HUES6 (cell line): ENCODE measurements at regions not wholly inside any gene's neighbourhood (a gene's known extent, or its start where the extent isn't known, plus 50 kb on each side); places are given as distances from the start of the nearest gene placed in this dataset.
A peak's percentile ranks its signal among the peaks of the same experiment; 100 is the strongest.

Source experiments
- H3K27ac ChIP-seq: 2 replicates; pipeline ENCODE4 v1.7.0; 2013; ENCODE audit warnings: low read depth, mild to moderate bottlenecking, low read length, inconsistent platforms
- H3K27me3 ChIP-seq: 2 replicates; pipeline ENCODE4 v1.6.1; 2013; ENCODE audit warnings: low read length; ENCODE audit not compliant: control insufficient read depth, insufficient read depth
- H3K36me3 ChIP-seq: 2 replicates; pipeline ENCODE4 v1.6.1; 2013; ENCODE audit warnings: low read length; ENCODE audit not compliant: control insufficient read depth, insufficient read depth
- H3K4me1 ChIP-seq: 2 replicates; pipeline ENCODE4 v1.6.1; 2013; ENCODE audit warnings: low read length; ENCODE audit not compliant: control insufficient read depth, insufficient read depth
- H3K4me3 ChIP-seq: 2 replicates; pipeline ENCODE4 v1.5.1; 2013; ENCODE audit warnings: low read depth, low read length
- H3K9ac ChIP-seq: one replicate; pipeline ENCODE4 v1.6.1; 2013; ENCODE audit warnings: mild to moderate bottlenecking, low read length
- H3K9me3 ChIP-seq: 2 replicates; pipeline ENCODE4 v1.6.1; 2013; ENCODE audit warnings: low read depth, low read length; ENCODE audit not compliant: control insufficient read depth, insufficient read depth

DNA sequence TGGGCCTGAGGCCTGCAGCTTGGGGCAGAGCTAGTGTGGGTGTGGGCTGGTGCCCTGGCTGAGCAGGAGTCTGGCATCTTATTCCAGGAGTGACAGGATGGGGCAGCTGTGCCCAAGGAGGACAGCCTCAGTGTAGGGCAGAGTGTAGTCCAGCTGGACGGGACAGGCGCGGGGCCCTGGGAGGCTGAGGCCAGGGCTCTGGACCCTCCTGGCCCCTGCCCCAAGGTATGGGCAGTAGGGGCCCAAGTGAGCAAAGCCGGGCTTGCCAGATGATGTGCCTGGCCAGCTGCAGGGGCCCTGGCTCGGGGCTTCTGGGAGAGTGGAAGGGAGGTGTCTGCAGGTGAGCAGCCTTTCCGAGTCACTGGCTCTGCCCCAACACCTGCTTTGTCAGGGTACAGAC is 1190.9 kb downstream of the BRD1 start:
- Histone ChIP-seq H3K4me1 (no peaks in the 10 kb centered on the region; the same call in 1 of the 2 replicates), H3K36me3 (no peaks in the 10 kb centered on the region), H3K9ac (no peak overlapping the region), H3K27me3 (no peaks in the 10 kb centered on the region), H3K9me3 (no peaks in the 10 kb centered on the region; the same call in 1 of the 2 replicates), H3K27ac (no peak overlapping the region), H3K4me3 (no peak overlapping the region)

GRCh38 chr22:48635816-48636215 is 1191.9 kb downstream of the BRD1 start:
- Histone ChIP-seq H3K36me3 (no peaks in the 10 kb centered on the region), H3K9ac (no peak overlapping the region)

DNA sequence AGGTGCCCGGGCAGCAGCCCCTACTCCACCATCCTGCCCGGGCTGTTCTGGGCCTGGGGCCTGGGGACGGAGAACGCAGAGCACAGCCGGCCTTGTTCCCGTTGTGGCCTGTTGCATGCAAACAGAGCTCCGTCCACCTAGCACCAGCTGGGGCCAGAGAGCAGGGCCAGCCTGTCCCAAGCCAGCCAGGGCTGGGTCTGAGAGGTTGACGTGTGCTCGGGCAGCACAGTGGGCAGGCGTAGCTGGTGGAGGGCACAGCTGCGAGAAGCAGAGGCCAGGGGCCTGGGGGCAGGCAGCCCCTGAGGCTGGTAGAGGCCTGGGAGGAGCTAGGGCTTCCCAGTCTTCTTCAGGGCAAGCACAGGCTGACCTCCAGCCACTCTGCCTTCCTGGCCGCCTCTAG is 1192.6 kb downstream of the BRD1 start:
- Histone ChIP-seq H3K4me3 (no peak overlapping the region), H3K27ac (peak overlapping the region; percentile 38; the same call in 1 of the 2 replicates), H3K36me3 (no peaks in the 10 kb centered on the region), H3K27me3 (no peaks in the 10 kb centered on the region), H3K4me1 (no peaks in the 10 kb centered on the region; the same call in 1 of the 2 replicates), H3K9ac (no peak overlapping the region), H3K9me3 (no peaks in the 10 kb centered on the region; the same call in 1 of the 2 replicates)

More at GRCh38 chr22:48635816-48636215, 1191.9 kb downstream of the BRD1 start:
- Histone ChIP-seq H3K4me3 (no peak overlapping the region), H3K27ac (no peak overlapping the region), H3K4me1 (no peaks in the 10 kb centered on the region; the same call in 1 of the 2 replicates), H3K27me3 (no peaks in the 10 kb centered on the region), H3K9me3 (no peaks in the 10 kb centered on the region; the same call in 1 of the 2 replicates)

DNA sequence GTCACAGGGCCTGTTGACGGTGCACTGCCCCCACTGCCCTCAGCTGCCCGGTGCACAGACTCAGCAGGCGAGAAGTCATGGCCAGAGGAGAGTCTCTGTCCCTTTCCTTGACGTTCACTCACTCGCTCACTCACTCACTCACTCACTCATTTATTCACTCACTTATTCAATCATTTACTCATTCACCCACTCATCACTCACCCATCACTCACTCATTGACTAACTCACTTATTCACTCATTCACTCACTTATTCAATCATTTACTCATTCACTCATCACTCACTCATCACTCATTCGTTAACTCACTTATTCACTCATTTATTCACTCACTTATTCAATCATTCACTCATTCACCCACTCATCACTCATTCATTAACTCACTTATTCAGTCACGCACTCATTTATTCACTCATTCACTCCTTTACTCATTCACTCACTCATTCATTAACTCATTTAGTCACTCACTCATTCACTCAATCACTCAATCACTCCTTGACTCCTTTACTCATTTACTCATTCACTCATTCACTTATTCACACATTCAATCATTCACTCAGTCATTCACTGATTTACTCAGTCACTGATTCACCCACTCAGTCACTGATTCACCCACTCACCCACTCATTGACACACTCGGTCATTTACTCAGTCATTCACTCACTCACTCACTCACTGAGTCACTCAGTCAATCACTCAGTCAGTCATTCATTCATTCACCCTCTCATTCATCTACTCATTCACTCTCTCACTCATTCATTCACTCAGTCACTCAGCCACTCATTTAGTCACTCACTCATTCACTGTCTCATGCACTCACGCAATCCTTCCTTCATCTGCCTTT is 1193.5 kb downstream of the BRD1 start:
- no peak overlapping the region for H3K4me3 ChIP-seq
- no peaks in the 10 kb centered on the region; the same call in 1 of the 2 replicates for H3K9me3 ChIP-seq
- H3K36me3 ChIP-seq: no peaks in the 10 kb centered on the region
- H3K27me3 ChIP-seq: no peaks in the 10 kb centered on the region
- H3K27ac ChIP-seq: no peak overlapping the region
- peaks cover 5% of the 10 kb centered on the region for H3K4me1 ChIP-seq
- no peak overlapping the region for H3K9ac ChIP-seq

GRCh38 chr22:48632646-48633246 is 1194.9 kb downstream of the BRD1 start:
- peaks cover 15% of the 10 kb centered on the region for H3K4me1 ChIP-seq

GRCh38 chr22:48631288-48631863 is 1196.3 kb downstream of the BRD1 start:
- no peaks in the 10 kb centered on the region for H3K36me3 ChIP-seq
- H3K27ac ChIP-seq: no peak overlapping the region
- no peaks in the 10 kb centered on the region; the same call in 1 of the 2 replicates for H3K9me3 ChIP-seq
- H3K9ac ChIP-seq: no peak overlapping the region
- peaks cover 20% of the 10 kb centered on the region for H3K4me1 ChIP-seq
- no peaks in the 10 kb centered on the region for H3K27me3 ChIP-seq
- no peak overlapping the region for H3K4me3 ChIP-seq

More at GRCh38 chr22:48632646-48633246, 1194.9 kb downstream of the BRD1 start:
- Histone ChIP-seq H3K36me3 (no peaks in the 10 kb centered on the region), H3K27ac (no peak overlapping the region), H3K9ac (no peak overlapping the region), H3K4me3 (no peak overlapping the region), H3K9me3 (no peaks in the 10 kb centered on the region; the same call in 1 of the 2 replicates), H3K27me3 (no peaks in the 10 kb centered on the region)

- Histone ChIP-seq H3K9ac (no peak overlapping the region), H3K4me3 (no peak overlapping the region), H3K9me3 (no peaks in the 10 kb centered on the region; the same call in 1 of the 2 replicates), H3K27ac (no peak overlapping the region), H3K27me3 (no peaks in the 10 kb centered on the region), H3K36me3 (no peaks in the 10 kb centered on the region), H3K4me1 (peaks cover 20% of the 10 kb centered on the region)
Observed at GRCh38 chr22:48630848-48631247, 1196.8 kb downstream of the BRD1 start.

- Histone ChIP-seq H3K4me1 (peaks cover 20% of the 10 kb centered on the region), H3K27ac (no peak overlapping the region), H3K36me3 (no peaks in the 10 kb centered on the region), H3K27me3 (no peaks in the 10 kb centered on the region), H3K4me3 (no peak overlapping the region), H3K9me3 (no peaks in the 10 kb centered on the region; the same call in 1 of the 2 replicates), H3K9ac (no peak overlapping the region)
Observed at GRCh38 chr22:48630433-48630754, 1197.3 kb downstream of the BRD1 start.

GRCh38 chr22:48629631-48630432 is 1197.8 kb downstream of the BRD1 start:
- Histone ChIP-seq H3K27ac (no peak overlapping the region), H3K36me3 (no peaks in the 10 kb centered on the region), H3K4me1 (peaks cover 20% of the 10 kb centered on the region), H3K9me3 (no peaks in the 10 kb centered on the region; the same call in 1 of the 2 replicates), H3K27me3 (no peaks in the 10 kb centered on the region), H3K4me3 (no peak overlapping the region), H3K9ac (no peak overlapping the region)

- Histone ChIP-seq H3K4me1 (peaks cover 20% of the 10 kb centered on the region), H3K36me3 (no peaks in the 10 kb centered on the region), H3K27me3 (no peaks in the 10 kb centered on the region), H3K27ac (no peak overlapping the region), H3K9me3 (no peaks in the 10 kb centered on the region), H3K9ac (no peak overlapping the region), H3K4me3 (no peak overlapping the region)
Observed at GRCh38 chr22:48628891-48629543, 1198.7 kb downstream of the BRD1 start.
